GM19351 (cell line): ENCODE measurements at regions not wholly inside any gene's neighbourhood (a gene's known extent, or its start where the extent isn't known, plus 50 kb on each side); places are given as distances from the start of the nearest gene placed in this dataset.

Experiments
- ATAC-seq: cut with Tn5 transposase; IDR thresholded peaks from one replicate; pipeline ENCODE4 v1.9.1; 2021; ENCODE audit warnings: mild to moderate bottlenecking, moderate library complexity; ENCODE audit not compliant: unreplicated experiment

DNA sequence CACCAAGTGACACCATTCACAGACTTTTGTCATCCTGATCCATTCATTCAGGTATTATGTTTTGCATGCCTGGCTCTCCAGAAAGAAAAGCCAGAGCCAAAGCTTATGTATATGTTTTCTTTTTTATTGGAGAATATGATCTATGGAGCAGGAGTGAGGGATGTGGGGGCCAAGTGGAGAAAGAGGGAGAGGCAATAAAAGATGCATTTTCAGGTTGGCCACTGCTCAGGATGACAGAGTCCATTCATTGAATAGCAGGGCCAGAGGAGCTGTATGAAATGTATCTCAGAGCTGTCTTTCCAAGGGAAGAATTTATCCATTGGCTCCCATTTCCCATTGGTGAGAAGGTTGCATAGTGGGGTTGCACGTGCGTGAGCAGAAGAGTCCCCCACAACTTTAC lies 416.1 kb downstream of the ATP23 start:
- no peak for ATAC-seq

DNA sequence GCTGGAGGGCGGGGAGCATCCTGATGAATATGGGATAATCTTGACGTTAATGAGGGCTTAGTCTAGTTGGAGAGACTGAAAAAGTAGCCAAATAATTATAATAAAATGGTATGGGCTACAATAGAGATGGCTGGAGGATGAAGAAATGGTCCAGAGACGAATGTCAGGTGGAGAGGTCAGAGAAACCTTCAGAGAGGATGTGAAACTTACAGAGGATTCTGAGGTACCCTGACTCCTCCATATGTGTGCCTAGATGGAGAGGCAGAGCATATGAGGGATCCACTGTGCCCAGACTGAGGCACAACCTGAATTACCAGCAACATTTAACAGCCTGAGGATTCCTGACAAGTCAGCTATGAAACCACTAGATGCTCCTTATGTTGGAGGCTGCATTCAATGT lies 417.0 kb downstream of the ATP23 start:
- ATAC-seq, result peak; percentile 68

DNA sequence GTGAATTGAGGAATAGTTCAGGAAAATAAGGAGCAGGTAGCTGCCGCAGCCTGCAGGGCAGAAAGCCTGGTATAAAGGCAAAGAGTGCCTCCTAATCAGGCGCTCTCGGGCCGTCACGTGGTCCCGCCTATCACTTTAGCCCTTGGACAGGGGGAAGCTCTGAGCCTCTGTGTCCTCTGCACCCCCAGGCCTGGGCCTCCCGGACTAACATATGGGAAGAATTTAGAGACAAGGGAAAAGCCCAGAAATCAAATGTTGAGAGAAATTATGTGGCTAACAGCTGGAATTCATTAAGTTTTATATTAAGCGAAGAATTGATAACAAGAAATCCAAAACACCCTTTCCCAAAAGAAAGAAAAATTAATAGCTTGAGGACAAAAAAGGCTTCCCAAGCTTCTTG lies 417.7 kb downstream of the ATP23 start:
- ATAC-seq, result no peak

DNA sequence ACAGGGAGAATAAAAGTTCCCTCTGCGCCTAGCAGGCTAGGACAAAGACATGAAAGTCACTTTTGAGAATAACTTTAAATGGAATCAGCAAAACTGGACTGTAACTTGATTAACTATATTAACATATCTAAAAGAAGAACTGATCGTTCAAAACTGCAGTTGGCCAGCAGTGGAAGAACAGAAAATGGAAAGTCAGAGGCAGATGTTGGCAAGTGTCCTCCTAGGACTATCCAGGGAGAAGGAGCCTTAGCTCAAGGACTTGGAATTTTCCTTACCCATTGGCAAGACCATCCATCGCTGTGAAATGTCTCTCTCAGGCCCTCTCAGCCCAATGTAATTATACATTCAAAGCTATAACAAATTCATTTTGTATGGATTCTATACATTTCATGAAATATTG lies 419.7 kb downstream of the ATP23 start:
- ATAC-seq, result no peak

DNA sequence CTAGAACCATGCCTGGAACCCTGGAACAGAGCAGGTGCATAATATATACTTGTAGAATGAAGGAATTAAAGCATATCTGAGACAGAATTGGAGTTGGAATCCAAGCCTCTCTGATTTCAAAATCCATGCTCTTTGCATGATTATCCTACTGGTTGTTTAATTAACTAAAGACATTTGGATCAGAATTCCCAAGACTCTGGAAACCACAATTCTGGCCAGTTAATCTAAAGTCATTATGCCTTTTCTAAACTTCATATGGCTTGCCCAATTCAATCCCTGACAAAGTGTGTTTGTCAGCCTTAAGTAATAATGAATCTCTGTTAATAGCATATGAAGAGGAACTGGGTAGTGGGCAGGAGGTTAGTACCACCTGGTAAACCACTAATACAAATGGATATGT lies 422.6 kb downstream of the ATP23 start:
- no peak for ATAC-seq

DNA sequence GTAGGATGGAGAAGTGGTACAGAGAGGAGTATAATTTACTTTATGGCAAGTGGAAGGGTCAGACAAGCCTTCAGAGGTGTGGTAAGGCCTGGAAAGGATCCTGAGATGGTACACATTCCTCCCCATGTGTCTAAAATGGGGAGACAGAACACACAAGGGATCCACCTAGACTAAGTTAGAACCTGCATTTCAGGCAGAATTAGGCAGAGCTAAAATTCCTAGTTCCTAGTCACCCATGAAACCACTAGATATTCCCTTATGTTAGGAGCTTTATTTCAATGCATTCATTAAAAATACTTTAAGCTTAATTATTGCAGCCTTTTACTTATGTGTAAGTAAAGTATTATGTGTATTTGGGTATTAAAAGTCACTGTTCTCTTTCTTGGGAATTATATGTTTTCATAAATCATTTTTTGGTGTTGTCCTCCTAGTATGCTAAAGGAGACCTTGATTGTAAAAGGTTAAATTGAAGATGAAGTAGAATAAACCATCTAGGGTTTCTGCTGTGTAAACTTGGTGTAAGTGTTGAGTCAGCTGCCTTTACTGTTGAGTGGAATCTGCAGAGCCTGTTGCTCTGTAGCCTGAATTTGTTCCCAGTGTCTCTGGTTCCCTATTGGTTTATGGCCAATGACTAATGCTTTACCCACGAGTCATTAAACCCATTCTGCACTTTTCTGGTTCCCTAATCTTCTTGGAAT lies 423.2 kb downstream of the ATP23 start:
- no peak for ATAC-seq

DNA sequence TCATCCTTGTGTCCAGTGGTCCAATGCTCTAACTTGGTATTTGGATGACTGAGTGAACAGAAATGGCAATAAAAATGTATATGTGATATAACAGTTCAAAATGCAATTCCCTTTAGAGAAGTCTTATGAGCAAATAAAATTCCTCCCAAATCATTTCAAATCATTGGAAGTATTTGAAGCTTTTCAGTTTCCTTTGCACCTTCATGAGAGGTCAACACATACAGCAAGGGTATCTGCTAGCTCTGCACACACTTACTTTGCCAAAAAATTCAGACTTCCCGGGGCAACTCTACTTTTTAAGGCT lies 423.7 kb downstream of the ATP23 start:
- ATAC-seq, result no peak

DNA sequence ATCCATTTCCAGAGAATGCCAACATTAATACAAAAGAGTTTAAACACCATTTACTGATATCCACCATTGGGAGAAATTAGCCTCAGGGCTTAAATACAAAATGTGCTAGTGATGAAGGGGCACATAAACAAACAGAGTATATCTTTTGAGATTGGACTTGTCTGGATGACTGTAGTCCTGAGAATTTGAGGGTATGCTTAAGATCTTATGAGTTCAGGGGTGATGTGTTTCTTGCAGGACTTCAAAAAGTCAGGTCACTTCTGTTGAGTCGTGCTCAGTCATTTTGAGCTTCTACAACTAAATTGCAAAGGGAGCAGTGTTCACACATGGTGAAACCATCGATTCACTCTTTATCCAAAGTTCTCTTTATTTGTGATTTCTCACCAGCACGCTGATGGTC lies 425.7 kb downstream of the ATP23 start:
- ATAC-seq, result no peak

DNA sequence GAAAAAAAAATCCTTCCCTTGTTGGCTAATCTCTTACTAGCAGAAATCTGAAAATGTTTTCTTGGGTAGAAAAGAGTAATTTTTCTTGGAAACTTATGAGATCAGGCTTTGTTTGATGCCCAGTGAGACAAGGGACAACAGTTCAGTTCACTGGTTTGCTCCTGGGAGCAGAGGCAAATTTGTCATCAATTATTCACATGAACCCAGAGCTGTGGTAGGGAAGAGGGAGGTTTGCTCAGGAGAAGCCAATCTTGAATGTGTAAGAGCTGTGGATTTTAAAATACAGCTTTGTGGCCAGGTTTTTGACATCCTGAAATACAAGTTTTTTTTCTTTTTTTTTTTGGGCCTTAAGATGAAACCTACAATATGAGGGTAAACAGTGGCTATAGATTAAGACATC lies 426.6 kb downstream of the ATP23 start:
- ATAC-seq, result no peak

DNA sequence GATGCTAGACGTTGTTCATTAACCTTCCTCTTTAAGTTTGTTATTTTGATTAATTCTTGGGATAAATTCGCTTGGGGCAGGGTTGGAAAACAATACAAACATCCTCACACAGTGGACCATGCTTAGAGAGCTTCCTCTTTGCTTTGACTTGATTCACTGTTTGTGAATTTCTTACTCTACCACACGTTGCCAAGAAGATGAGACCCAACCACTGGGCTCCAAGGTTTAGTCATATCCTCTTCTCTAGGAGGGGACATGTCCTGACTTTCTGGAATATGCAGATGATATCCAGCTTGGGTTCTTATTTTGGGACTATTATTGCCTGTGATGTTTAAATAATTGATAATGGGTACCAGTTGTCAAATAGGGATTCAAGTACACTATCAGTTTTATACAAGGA lies 428.2 kb downstream of the ATP23 start:
- no peak for ATAC-seq

DNA sequence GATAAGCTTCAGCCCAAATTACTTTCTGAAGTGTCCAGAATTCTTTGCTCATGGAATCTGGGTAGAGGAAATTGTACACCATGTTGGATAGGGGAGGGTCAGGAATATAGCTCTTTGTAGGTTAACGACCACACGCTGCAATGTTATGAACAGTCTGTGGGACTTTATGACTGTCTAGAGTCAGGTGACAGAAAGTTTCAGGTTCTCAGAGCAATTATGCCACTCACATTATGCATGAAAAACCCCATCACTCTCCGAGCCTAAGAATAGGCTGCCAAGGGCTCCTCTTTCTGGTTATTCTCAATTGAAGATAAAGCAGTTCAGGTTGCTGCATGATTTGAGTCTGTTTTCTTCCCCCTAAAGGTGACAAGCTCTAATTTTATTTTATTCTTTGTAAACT lies 430.9 kb downstream of the ATP23 start:
- peak; percentile 98 for ATAC-seq

DNA sequence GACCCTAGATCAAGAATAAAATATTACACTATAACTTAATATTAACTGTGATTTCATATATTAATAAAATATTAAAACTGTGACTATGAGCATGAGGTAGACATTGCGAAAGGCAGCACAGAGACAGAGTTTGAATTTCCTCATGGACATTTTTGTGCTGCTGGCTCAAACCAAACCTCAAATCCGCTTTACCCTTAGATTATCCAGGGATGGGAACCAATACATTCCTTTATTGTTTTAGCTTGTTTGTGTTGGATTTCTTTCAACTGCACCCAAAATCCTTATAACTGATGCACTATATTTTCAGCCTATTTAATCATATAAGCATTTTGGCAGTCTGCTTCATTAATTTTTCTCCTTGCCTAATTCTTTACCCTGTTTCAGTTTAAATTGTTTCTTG lies 436.7 kb downstream of the ATP23 start:
- ATAC-seq, result no peak

DNA sequence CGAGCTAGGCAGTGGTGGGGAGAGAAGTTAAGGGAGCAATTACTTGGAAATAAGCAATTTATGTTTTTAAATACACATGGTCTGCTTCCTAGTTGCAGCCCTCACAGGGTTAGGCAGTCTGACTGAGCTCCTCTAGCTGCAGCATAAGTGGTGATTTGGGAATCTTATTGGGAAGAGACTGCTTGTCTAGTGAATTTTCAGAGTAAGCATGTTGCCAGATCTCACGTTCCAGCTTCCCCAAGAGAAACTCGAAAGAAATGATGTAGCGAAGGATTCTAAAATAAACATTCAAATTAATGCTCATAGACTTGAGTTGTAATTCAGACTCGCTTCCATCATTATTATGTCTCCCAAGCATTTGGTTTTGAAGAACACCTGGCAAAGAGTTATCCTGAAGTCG lies 440.2 kb downstream of the ATP23 start:
- no peak for ATAC-seq

DNA sequence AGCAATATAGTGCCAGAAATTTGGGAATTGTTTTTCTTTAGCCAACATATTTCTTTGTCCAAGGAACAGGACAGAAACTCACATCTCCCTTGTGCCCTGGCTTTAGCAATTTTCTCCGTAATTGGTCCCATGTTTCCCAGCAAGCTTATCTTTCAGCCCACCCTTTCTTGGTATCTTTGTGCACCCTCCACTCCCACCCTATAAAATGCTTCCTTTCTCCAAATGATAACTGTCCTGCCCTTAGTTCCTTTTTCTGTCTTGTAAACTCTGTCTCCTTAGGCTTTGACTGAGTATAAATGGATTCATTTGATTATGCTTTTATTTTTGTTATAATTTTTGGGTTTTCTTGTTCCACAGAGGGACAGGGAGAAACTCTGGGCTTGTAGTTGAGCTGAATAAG lies 442.8 kb downstream of the ATP23 start:
- no peak for ATAC-seq

DNA sequence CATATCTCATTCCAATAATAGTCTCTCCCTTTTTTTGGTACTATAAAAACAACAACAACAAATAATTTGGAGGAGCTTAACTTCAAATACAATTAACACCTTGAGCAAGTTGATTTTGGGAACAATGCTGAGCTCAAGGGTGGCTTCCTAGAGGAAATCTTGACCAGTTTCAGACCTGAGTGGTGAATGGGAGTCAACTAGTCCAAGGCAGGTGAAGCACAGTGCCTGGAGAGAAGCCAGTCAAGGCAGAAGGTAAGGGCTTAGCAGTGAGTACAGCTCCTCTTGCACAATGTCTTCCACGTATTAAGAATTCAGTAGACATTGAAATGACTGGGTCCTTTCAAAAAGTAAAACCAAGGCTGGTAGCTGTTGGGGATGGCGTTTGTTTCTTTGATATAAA lies 444.8 kb downstream of the ATP23 start:
- ATAC-seq, result no peak

DNA sequence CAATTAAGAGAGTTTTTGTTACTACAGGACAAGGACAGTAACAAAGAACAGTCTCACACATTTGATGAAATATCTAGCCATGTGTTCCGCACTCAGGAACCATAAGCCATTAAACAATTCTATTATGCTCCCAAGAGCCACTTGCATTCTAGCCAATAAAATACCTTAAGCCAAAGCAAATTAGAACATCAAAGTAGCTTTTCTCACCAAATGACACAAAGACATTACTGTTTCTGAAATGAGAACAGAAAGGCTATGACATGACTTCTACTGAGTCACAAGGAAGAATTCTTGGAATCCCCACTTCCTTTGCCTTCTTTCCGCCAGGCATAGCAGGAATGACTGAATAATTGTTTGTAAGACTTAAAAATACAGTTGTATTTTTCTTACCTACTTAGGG lies 445.8 kb downstream of the ATP23 start:
- no peak for ATAC-seq

DNA sequence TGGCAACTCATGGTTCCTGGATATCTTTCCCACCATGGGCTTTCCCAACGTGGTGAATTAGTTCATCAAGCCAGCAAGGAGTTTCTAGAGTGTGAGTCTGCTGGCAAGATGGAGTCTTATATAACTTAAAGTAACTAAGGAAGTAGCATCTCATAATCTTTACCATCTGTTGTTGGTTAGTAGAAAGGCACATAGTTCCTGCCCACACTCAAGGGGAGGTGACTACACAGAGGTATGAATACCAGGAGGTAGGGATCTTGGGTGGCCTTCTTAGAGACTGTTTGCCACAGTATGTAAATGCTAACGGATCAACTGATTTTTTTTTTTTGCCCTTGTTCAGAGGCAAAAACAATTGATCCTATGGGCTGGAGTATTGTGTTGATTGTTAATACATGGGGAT lies 446.9 kb downstream of the ATP23 start:
- no peak for ATAC-seq

DNA sequence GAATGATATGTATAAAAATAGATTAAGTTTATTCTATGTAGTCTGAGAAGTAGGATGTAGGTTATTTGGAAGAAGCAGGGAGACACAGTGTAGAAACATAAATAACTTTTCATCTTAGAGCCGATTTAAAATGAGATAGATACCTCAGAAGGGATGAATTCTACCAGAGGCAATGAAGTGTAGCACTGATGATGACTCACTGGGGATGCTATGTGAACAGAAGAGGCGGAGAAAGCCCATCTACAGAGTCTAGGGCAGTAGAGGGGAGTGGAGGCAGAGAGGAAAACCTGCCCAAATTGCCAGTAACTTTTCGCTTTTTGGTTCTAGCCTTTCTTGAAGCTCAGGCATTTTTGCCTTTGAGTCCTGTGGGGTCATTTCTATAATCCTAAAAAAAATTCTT lies 451.8 kb downstream of the ATP23 start:
- ATAC-seq, result no peak

DNA sequence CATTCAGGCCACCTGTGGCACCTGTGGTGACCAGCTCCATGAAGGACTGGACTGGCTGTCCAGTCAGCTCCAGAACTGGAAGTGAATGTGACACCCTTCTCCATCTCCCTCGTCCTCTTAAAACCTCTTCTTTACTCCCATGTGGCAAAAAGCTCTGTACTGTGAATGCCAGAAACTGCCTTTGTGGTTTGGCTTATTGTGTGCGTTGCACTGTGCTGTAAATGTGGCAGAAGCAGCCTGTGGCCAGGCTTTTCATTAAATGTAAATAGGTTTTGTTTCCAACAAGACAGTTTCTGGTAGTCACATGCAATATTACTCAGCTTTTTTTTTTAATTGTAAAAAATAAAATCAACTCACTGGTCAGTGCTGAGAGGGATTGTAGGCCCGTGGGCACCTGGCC lies 453.7 kb downstream of the ATP23 start:
- ATAC-seq, result no peak

DNA sequence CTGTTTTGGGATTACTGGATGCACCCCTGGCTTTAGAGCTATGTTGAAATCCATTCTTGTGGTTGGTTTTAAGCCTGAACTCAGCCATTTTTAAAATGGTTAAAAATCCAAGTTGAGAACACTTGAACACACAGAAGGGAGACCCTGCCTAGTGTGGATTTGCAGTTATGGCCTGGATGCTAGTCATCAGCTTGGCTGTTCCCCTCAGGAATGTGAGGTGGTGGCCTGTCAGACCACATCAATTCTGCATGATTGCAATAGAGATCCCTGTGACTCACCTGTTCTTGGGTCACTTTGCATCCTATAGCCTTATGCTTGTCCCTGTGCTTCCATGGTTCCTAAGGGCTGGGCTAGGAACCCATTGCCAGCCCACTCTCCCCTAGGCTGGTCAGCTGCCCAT lies 454.1 kb downstream of the ATP23 start:
- ATAC-seq, result no peak

DNA sequence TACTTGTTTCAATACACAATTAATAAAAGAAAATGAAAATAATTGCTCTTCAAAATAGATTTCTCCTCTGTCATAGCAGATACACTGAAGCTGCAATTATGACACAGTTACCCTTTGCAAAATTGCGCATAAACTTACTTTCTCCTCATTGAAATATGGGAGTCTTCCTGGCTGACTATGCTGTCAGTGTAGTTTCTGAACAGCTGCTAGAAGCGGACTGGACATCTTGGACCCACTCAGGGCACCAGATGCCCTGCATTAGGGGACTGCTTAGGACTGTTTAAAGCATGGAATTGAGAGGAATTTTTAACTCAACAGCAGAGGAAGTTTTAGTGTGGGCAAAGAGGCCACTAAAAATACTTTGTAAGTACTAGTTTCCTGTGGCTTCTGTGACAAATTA lies 454.9 kb downstream of the ATP23 start:
- ATAC-seq, result no peak

DNA sequence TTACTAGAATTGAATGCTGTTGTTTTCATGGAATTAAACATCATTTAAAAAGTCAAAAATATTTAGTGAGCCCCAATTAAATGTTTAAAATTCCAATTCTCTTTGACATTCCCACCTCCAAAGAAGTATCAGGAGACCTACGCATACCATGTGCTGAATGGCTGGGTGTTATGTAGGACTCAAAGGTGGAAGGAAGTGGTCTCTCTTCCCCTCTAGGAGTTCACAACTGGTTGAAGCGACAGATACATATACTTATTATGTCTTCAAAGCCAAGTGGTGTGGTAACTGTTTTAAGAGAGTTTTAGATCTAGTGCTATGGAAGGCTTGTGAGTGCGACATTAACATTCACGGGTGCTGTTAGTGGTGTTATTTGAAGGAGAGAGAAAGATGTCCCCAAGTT lies 464.0 kb downstream of the ATP23 start:
- no peak for ATAC-seq

DNA sequence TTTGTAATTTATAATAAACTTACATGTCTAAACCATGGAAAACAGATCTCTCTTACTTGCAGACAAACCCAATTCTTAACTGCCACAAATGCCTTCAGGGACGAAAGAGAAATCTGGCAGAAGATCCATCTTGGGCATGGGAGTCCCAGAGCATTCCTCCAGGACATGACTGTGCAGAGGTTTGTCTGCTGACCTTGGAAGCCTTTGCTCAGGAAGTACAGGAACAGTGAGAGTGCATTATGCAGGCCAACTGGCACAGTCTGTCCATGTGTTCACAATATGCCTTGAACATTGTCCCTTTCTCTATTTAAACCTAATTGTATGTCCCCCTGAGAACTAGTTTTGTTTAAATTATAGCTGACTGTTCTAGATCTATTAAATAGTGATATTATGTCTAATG lies 467.1 kb downstream of the ATP23 start:
- no peak for ATAC-seq
